T-helper 17 cell (primary cell): ENCODE measurements at regions not wholly inside any gene's neighbourhood (a gene's known extent, or its start where the extent isn't known, plus 50 kb on each side); places are given as distances from the start of the nearest gene placed in this dataset.
"Not testable (repeated sequence)": the region's sequence is repeated elsewhere in the genome, so short reads cannot be mapped to it uniquely, and the experiment has no call there.

Experiments
- ATAC-seq: fragments of 150-1000 bp; cut with Tn5 transposase; 2 replicates; pipeline ENCODE4 v1.10.0; 2021; ENCODE audit warnings: mild to moderate bottlenecking, moderate library complexity
- DNase-seq, 3 donors: peaks; one replicate each; pipeline versions ENCODE4 v3.0.0 to v3.0.0-alpha.2; 2020 to 2021
- H3K9me3 ChIP-seq: one replicate; pipeline ENCODE4 v1.7.0; 2013; ENCODE audit warnings: low read length, mild to moderate bottlenecking; ENCODE audit not compliant: control insufficient read depth, poor library complexity, severe bottlenecking
- H3K27ac Mint-ChIP-seq: one replicate; pipeline ENCODE4 v1.8.0; 2022; ENCODE audit warnings: mild to moderate bottlenecking, moderate library complexity, mixed read lengths
- H3K27me3 Mint-ChIP-seq: one replicate; pipeline ENCODE4 v1.8.0; 2022; ENCODE audit warnings: mixed read lengths
- H3K36me3 Mint-ChIP-seq: one replicate; pipeline ENCODE4 v1.8.0; 2022; ENCODE audit warnings: low read depth, mixed read lengths
- H3K4me1 Mint-ChIP-seq: one replicate; pipeline ENCODE4 v1.8.0; 2022; ENCODE audit warnings: mild to moderate bottlenecking, mixed read lengths
- H3K4me3 Mint-ChIP-seq: one replicate; pipeline ENCODE4 v1.8.0; 2022; ENCODE audit warnings: mild to moderate bottlenecking, moderate library complexity, mixed read lengths

DNA sequence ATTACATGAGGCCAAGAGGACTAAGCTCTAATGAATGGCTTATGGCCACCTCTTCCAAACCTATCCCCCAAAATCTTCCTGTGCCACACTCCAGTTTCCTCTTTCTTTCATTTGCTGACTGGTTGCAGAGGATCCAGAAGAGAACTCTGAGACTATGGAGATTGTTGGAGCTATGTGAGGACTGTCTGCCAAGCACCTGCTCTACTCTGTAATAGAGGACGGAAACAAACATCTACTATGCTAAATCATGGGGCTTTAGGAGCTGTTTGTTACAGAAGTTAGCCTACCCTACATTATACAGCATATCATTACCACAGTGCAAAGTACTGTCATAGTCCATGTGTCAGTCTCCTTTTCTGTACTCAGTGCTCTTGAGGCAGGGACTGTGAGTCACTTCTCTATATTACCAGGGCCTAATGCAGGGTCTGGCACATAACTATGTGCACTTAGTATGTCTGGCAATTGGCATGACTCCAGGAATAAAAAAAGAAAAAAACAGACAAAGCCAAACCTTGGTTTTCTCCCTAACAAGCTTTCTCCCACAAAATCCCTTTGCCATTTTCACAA, 95.1 kb downstream of the RPAP3 start:
- no peak for ATAC-seq
- H3K27ac Mint-ChIP-seq, result no peak overlapping the region

DNA sequence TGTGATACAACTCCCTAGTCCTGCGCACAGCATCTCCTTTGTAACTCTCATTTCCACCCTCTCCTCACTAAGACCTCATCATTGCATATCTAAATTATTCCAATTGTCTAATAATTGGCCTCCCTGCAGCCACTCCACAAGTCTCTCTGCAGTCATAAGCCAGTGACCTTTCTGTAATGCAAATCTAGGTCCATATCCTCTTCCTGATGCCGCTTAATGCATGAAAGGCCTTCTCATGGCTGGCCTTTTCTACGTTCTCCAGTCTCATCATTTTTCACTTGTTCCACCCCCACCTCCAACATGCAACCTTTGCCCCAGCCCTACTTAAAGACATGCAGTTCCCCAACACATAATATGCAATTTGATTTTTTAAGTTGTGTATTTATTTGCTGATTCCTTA, 96.0 kb downstream of the RPAP3 start:
- H3K4me1 Mint-ChIP-seq, result no peaks in the 10 kb centered on the region
- ATAC-seq (no peak), DNase-seq (no peak)
- no peaks in the 10 kb centered on the region for H3K27me3 Mint-ChIP-seq
- no peaks in the 10 kb centered on the region for H3K9me3 ChIP-seq
- no peak overlapping the region for H3K27ac Mint-ChIP-seq
- H3K4me3 Mint-ChIP-seq, result no peak overlapping the region
- H3K36me3 Mint-ChIP-seq, result no peaks in the 10 kb centered on the region

More for the DNA sequence above, 95.1 kb downstream of the RPAP3 start:
- no peaks in the 10 kb centered on the region for H3K27me3 Mint-ChIP-seq
- no peaks in the 10 kb centered on the region for H3K9me3 ChIP-seq
- H3K4me1 Mint-ChIP-seq, result no peaks in the 10 kb centered on the region
- H3K4me3 Mint-ChIP-seq, result no peak overlapping the region
- H3K36me3 Mint-ChIP-seq, result no peaks in the 10 kb centered on the region
- no peak for DNase-seq

DNA sequence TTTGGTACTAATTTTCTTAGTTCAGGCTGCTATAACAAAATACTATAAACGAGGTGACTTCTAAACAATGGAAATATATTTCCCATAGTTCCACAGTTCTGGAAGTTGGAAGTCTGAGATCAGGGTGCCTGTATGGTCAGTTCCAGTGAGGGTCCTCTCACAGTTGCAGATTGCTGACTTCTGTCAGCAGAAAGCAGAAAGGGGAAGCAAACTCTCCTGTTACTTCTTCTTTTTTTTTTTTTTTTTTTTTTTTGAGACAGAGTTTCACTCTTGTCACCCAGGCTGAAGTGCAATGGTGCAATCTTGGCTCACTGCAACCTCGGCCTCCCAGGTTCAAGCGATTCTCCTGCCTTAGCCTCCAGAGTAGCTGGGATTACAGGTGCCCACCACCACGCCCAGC, 97.2 kb downstream of the RPAP3 start:
- not testable (repeated sequence) for H3K4me1 Mint-ChIP-seq, H3K36me3 Mint-ChIP-seq, H3K27ac Mint-ChIP-seq, H3K4me3 Mint-ChIP-seq, DNase-seq, H3K27me3 Mint-ChIP-seq, ATAC-seq, H3K9me3 ChIP-seq

DNA sequence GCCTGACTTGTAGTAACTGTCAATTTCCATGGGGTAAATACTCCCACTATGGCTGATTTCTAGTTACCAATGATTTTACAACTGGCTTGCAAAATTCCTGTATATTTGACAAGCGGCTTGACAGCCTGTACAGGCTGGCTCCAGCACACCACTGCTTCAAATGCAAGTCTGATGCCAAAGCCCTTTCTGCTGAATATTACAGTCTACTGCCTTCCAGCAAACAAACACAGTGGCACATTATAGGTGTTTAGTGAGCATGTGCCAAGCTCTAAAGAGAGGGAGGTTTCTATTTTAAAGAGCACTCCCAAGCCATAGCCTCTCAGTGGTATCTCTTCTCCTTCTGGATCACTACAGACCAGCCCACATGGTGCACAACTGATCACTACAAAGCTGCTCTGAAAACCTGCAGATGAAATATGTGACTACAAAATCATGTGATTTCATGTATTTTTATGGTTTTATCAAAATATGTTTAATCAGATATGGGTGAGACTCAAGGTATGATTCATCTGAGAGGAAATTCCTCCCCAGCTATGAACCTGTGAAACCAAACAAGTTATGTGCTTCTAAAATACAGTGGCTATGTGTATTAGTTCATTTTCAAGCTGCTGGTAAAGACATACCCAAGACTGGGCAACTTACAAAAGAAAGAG, 101.5 kb downstream of the RPAP3 start:
- Mint-ChIP-seq H3K4me3 (no peak overlapping the region), H3K27ac (no peak overlapping the region), H3K27me3 (no peaks in the 10 kb centered on the region), H3K36me3 (no peaks in the 10 kb centered on the region), H3K4me1 (no peaks in the 10 kb centered on the region)
- H3K9me3 ChIP-seq, result no peaks in the 10 kb centered on the region
- no peak for ATAC-seq
- no peak for DNase-seq

DNA sequence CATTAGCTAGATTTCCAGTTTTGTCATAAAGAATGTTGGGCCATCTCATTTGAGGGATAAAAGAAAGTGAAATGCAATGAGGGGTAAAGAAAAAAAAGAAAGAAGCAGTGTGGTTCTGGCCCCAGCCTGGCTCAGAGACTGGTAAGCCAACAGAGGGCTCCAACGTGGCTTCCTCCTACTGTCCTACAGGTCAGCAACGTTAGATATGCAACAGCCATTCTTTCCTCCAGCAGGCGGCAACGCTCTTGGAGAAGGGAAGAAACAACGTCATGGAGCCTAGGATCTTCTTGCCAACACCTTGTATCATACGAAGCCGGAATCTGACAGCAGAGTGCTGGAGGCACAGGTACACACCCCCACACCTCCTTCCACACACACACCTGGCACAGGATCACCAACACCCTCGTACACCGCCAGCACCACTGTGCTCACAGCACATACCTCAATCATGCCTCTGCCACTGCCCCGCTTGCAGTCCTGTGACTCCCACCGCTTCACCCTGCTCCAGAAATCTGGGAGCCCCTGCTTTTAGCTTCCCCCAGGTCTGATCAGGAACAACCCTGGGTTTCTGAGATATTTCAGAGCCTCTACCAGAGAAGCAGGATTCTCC, 102.8 kb downstream of the RPAP3 start:
- ATAC-seq, result no peak
- H3K9me3 ChIP-seq, result no peaks in the 10 kb centered on the region
- H3K36me3 Mint-ChIP-seq, result no peaks in the 10 kb centered on the region
- no peak for DNase-seq
- no peak overlapping the region for H3K4me3 Mint-ChIP-seq
- H3K27me3 Mint-ChIP-seq, result no peaks in the 10 kb centered on the region
- no peak overlapping the region for H3K27ac Mint-ChIP-seq
- H3K4me1 Mint-ChIP-seq, result no peaks in the 10 kb centered on the region

DNA sequence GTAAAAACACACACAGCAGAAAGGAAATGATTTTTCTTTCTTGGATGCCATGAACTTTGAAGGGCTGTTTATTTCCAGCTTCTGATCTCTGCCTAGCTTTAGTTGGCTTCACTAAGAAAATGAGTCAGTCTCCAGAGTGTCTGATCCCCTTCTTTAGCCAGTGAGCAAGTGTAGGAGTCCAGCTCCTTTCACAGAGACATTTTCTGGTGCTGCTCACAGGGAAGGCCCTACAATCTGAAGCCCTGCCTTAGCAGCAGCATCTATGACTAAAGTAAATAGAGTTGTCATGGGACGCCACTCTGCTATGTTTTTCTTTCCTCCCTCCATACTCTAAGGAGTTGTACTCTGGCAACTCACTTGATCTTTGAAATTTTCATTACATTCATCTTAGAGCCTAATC, 103.5 kb downstream of the RPAP3 start:
- H3K36me3 Mint-ChIP-seq, result no peaks in the 10 kb centered on the region
- no peaks in the 10 kb centered on the region for H3K4me1 Mint-ChIP-seq
- ATAC-seq (no peak), DNase-seq (no peak)
- no peaks in the 10 kb centered on the region for H3K9me3 ChIP-seq
- no peak overlapping the region for H3K27ac Mint-ChIP-seq
- no peak overlapping the region for H3K4me3 Mint-ChIP-seq
- H3K27me3 Mint-ChIP-seq, result no peaks in the 10 kb centered on the region

DNA sequence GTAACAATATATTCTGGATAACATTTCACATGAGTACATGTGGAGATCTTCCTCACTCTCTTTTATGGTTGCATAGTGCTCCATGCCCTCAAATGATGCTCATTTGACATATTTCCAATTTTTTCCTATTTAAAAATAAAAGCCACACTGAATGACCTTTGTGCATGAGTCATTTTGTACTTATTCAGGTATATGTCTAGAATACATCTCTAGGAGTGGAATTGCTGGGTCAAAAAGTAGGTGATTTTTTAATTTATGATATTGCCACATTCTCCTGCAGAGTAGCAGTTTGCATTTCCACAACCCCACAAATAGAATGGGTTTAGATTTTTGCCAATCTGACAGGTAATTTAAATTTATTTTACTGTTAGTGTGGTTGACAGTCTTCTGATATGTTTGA, 104.8 kb downstream of the RPAP3 start:
- no peak overlapping the region for H3K27ac Mint-ChIP-seq
- no peaks in the 10 kb centered on the region for H3K36me3 Mint-ChIP-seq
- ATAC-seq (no peak), DNase-seq (no peak)
- H3K4me1 Mint-ChIP-seq, result no peaks in the 10 kb centered on the region
- H3K4me3 Mint-ChIP-seq, result no peak overlapping the region
- no peaks in the 10 kb centered on the region for H3K27me3 Mint-ChIP-seq
- no peaks in the 10 kb centered on the region for H3K9me3 ChIP-seq

DNA sequence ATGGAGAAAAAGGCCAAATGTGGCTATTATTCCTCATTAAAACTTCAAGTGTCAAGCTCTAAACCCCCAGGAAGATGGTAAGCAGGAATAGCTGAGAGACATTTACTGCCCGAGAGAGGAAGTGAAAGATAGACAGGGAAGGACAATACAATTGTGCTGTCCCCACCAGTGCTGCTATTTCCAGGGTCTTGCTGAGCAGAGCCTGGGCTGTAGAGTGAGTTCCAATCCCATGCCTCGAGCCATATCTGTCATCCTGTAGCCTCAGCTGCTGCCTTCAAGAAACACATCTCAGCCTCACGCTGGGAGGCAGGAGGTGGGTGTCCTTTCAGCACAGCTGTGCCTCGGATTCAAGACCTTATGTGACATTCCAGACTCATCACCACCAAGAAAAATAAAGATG, 114.0 kb downstream of the RPAP3 start:
- DNase-seq (no peak), ATAC-seq (no peak)
- no peaks in the 10 kb centered on the region for H3K27me3 Mint-ChIP-seq
- peaks cover under 1% of the 10 kb centered on the region for H3K36me3 Mint-ChIP-seq
- H3K4me1 Mint-ChIP-seq, result peaks cover 6% of the 10 kb centered on the region
- H3K4me3 Mint-ChIP-seq, result no peak overlapping the region
- no peak overlapping the region for H3K27ac Mint-ChIP-seq
- H3K9me3 ChIP-seq, result no peaks in the 10 kb centered on the region

DNA sequence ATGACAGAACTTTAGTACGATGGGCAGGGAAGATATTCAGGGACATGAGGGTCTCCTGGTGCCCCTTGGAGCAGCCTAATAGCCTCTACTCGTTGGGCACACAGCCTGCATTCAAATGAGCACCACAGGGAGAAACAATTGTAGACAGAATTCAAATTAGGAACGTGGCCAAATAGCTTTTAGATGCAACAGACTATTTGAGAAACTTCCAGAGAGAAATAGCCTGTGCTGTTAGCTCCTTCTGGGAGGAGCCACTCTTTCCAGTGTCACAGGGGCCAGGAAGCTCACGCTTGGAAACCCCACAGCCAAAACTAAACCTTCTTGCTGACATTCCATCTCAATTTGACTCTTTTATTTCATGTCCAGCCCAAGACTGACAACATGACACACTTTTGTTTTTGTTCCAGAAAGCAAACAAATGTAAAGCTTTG, 114.5 kb downstream of the RPAP3 start:
- no peak overlapping the region for H3K4me3 Mint-ChIP-seq
- ATAC-seq, result no peak

DNA sequence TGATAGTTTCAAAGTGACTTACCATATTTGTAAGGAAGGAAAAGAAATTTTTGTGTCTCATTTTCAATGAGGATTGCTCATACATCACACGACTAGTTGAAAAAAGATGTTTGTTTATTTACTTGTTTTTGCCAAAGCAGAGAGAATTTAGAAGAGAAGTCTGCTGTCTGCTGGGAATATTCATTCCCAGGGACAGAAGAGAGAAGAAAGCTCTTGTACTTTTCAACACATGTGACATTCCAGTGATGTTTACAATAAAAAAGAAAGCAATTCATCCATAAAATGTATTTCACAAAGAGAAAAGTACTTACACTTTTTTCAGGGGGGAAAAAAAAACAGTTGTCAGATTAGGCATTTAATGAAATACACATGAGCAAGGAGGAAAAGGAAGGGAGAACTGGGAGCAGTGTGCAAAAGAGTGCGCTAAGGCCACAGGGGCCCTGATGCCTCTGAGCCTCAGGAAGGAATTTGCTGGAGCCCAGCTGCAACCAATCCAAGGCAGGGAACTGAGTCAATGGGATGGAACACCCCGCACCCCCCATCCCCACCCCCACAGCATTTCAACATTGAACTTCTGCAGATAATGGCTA, 115.0 kb downstream of the RPAP3 start:
- Mint-ChIP-seq H3K4me3 (no peak overlapping the region), H3K27me3 (no peaks in the 10 kb centered on the region), H3K27ac (no peak overlapping the region), H3K36me3 (peaks cover 3% of the 10 kb centered on the region), H3K4me1 (peaks cover 7% of the 10 kb centered on the region)
- DNase-seq, result no peak
- no peaks in the 10 kb centered on the region for H3K9me3 ChIP-seq
- no peak for ATAC-seq

More for the DNA sequence above, 114.5 kb downstream of the RPAP3 start:
- no peak for DNase-seq
- H3K4me1 Mint-ChIP-seq, result peaks cover 7% of the 10 kb centered on the region
- no peak overlapping the region for H3K27ac Mint-ChIP-seq
- H3K27me3 Mint-ChIP-seq, result no peaks in the 10 kb centered on the region
- H3K36me3 Mint-ChIP-seq, result peaks cover 3% of the 10 kb centered on the region
- H3K9me3 ChIP-seq, result no peaks in the 10 kb centered on the region

DNA sequence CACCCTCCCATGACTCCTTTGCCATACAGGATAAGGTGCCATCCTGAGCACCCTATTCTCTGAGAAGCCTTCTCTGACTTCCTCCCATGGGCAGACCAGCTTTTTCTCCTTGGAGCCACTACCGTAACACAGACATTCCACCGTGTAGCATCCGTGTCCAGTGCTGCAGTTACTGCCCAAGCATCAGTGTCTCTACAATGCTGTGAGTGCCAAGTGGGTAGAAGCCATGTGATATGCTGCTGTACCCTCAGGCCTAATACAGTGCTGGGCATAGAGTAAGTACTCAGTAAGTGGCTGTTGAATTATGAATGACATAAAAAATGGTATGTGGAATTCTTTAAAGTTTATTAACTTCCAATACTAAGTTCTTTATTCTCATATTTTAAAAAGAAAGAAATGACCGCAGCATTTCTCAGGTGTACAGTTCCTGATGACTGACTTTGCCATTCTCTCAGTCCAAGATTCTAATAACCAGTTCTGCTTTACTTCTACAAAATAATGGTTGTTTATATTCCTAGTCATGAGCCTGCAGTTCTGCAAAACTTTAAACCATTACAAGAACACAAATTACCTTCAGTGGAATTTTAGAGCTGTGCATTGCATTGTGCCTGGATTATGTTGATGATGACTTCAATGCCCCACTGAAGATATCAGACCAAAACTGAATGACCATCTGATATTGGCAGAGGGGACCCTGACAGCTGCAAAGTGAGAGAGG, 118.7 kb downstream of the RPAP3 start:
- Mint-ChIP-seq H3K27ac (no peak overlapping the region), H3K36me3 (peaks cover 5% of the 10 kb centered on the region), H3K27me3 (peaks cover 5% of the 10 kb centered on the region), H3K4me1 (peaks cover 7% of the 10 kb centered on the region), H3K4me3 (no peak overlapping the region)
- DNase-seq (no peak), ATAC-seq (no peak)
- no peaks in the 10 kb centered on the region for H3K9me3 ChIP-seq

DNA sequence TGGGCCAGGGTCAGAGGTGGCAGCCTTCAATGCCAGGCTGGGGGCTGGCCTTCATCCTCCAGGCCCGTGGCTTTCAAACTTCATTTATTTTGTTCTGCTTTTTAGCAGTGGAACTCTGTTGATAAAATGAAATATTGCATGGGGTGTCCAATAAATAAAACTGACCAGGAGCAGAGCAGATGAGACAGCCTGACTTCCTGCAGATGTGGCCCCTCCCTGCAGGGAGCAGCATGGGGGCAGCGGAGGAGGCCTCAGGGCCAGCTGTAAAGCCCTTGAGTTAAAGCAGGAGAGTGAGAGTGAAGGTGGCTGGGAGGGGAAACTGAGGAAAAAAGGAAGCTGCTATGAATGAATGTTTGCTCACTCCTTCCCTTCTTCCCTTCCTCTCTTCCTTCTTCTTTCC, 120.3 kb downstream of the RPAP3 start:
- DNase-seq, result no peak
- no peaks in the 10 kb centered on the region for H3K9me3 ChIP-seq
- Mint-ChIP-seq H3K4me1 (peaks cover 4% of the 10 kb centered on the region), H3K4me3 (no peak overlapping the region), H3K27ac (no peak overlapping the region), H3K27me3 (peaks cover 5% of the 10 kb centered on the region), H3K36me3 (peaks cover 5% of the 10 kb centered on the region)
- ATAC-seq, result no peak

DNA sequence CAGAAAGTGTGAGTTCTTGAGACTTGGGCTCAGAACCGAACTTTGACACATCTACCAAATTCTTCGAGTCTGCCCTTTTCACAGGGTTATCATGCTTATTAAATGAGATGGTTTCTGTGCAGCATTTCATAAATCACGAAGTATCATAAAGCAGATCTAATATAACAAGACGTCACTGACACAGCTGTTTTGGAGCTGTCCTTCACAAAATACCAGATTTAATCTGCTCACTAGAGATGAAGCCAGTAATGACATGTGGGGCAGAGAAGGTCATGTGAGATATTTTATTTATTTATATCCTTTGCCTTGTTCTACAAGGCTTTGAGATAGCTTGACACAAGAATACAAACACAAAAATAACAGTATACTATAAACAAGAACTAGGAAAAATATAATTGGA, 127.0 kb downstream of the RPAP3 start:
- no peak overlapping the region for H3K4me3 Mint-ChIP-seq
- H3K27ac Mint-ChIP-seq, result no peak overlapping the region

More for the DNA sequence above, 127.0 kb downstream of the RPAP3 start:
- Mint-ChIP-seq H3K36me3 (peaks cover 2% of the 10 kb centered on the region), H3K4me1 (peaks cover 3% of the 10 kb centered on the region), H3K27me3 (peaks cover 10% of the 10 kb centered on the region)
- no peak for DNase-seq
- ATAC-seq, result no peak
- H3K9me3 ChIP-seq, result no peaks in the 10 kb centered on the region
